ENCODE measurements at regions not wholly inside any gene's neighbourhood (a gene's known extent, or its start where the extent isn't known, plus 50 kb on each side); places are given as distances from the start of the nearest gene placed in this dataset.

DNA sequence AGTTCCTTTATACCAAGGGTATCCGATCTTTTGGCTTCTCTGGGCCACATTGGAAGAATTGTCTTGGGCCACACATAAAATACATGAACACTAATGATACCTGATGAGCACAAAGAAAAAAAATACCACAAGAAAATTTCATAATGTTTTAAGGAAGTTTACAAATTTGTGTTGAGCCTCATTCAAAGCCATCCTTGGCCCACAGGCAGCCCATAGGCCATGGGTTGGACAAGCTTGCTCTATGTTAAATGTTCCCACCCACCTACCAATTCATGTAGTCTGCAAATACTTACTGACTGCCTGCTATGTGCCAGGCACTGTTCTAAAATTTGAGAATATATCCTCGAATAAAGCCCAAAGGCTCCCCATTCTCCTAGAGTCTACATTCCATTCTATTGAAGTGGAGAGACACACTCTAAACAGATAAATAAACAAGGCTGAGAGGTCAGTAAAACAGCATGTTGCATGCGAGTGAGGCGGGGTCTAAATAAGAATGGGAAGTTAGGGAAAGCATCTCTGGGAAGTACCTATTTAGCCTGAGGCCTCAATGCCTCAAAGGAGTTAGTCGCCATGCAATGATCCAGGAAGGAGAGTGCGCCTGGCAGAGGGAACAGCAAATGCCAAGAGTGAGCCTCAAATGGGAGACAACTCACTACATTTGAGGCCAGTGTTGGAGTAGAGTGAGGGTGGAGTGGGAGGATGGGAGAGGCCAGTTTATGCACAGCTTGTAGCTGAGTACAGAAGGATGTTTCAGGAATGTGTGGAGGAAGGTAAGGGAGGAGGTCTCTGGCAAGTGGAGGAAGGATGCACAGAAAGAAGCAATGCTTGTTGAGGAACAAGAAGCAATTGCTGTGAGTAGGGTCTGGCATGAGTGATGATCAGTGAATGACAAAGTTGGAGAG is 52.5 kb upstream of the CLDN10 start:
- no peak for DNase-seq (ENCODE audit: low spot score)

DNA sequence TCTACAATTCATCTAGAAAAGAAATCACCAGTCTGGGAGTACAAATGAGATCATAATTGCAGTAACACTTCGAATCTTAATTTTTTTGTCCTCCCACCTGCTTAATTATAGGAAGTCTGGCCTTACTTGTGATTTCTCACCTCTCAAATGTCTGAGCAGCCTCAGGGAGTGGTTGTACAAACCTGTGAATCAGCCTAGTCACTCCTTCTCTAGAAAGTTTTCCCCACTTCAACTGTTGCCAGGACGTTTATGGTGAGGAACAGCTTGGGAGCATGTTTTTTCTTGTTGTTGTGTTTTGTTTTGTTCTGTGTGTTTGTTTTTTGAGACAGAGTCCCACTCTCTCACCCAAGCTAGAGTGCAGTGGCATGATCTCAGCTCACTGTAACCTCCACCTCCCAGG is 50.3 kb upstream of the CLDN10 start:
- DNase-seq (ENCODE audit: low spot score): no peak
